Hindlimb muscle (tissue), 1 donor: ENCODE measurements at regions not wholly inside any gene's neighbourhood (a gene's known extent, or its start where the extent isn't known, plus 50 kb on each side); places are given as distances from the start of the nearest gene placed in this dataset.
"Not testable (repeated sequence)": the region's sequence is repeated elsewhere in the genome, so short reads cannot be mapped to it uniquely, and the experiment has no call there.

Experiments used
- DNase-seq: peaks from one replicate; pipeline ENCODE4 v3.0.0-alpha.2; 2013

DNA sequence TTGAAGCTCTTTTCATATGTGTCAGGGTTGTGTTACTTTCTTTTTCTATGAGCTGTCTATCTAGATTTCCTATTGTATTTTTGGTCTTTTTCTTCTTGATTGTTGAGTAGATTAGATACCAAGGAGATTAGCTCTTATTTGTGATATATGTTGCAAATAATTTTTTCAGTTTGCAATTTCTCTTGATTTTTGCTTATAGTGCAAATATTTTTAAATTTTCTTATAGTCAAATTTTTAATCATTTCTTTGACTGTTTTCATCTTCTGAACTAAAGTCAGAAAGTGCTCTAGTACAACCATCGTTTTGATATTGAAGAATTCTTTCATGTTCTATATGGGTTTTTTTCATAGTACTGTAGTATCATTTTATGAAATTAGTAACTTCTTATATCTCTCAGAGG is 193.7 kb downstream of the OSTF1 start:
- no peak for DNase-seq

DNA sequence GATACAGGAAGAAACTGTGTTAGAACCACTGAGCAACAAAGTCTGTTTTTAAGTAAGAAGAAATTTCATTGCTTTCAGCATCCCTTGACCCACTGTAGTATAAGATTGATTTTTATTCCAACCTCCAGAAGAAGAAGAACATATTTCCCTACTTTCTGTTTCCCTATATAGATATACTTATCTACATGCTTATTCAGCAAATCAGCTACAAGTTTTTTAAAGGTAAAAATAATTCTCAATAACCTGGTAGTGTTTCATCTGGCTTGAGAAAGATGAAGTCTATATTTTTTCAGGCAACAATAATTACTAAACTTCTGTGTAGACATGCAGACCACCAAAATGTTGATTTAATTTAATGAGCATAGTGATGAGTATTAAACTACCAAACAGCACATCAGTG is 201.0 kb downstream of the OSTF1 start:
- DNase-seq = no peak

DNA sequence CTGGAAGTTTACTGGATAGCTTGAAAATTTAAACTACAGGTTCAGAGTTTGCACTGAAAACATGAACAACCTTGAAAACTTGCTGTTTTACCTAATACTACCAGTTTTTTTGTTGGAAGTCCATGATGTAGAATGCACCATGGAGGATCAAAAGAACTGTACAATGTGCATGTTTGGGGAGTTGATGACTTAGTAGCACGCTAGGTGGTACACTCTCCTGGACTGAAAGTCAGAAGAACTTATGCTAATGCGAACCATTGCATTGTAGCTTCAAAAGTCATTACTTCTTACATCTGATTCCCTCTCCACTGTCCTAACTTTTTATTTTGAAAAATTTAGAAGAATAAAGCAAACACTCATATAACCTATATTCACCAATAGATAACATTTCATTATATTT is 211.0 kb downstream of the OSTF1 start:
- DNase-seq = no peak

- no peak for DNase-seq
Observed at GRCh38 chr9:75333624-75334023, 245.3 kb downstream of the OSTF1 start.

- DNase-seq = no peak
Observed at GRCh38 chr9:75358846-75359245, 270.5 kb downstream of the OSTF1 start.

- no peak for DNase-seq
Observed at GRCh38 chr9:75359638-75360037, 271.3 kb downstream of the OSTF1 start.

DNA sequence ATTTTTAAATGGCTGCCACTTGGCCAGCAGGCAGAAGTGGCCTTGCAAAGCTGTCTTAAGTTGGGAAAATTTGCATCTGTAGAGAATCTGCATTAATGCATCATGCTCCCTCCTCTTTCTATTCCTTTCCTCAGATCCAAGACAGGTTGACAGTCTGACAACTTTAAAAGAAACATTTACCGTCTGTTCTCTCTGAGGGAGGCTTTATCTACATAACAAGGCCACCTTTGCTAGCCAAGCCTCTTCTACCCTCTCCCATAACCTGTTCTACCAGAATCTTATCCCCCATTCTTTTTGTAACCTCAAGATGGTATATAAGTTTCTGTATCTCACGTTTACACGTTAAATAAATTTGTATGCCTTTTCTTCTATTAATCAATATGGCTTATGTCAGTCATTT is 271.9 kb downstream of the OSTF1 start:
- no peak for DNase-seq

DNA sequence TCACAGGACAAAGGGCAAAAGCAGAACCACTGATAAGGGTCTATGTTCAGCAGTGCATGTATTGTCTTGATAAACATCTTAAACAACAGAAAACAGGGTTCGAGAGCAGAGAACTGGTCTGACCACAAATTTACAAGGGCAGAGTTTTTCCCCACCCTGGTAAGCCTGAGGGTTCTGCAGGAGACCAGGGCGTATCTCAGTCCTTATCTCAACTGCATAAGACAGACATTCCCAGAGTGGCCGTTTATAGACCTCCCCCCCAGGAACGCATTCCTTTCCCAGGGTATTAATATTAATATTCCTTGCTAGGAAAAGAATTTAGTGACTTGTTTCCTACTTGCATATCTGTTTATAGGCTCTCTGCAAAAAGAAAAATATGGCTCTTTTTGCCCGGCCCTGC is 274.1 kb downstream of the OSTF1 start:
- DNase-seq = not testable (repeated sequence)

DNA sequence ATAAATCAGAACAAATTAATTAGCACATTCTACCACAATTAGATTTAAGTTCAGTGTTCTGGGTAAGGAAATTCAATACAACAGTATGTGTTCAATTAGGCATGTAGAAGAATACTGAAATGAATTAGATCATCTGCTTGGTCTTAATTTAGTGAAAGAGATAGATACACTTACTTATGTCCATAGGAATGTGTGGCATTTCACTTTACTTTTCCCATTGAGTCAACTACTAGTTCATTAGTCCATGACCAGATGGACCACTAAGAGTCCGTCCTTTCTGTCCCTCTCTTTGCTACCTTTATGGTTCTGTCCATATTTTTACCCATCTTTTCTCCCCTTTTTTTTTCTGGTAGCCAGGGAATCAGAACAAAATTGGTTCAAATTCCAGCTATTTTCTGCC is 276.9 kb downstream of the OSTF1 start:
- no peak for DNase-seq

DNA sequence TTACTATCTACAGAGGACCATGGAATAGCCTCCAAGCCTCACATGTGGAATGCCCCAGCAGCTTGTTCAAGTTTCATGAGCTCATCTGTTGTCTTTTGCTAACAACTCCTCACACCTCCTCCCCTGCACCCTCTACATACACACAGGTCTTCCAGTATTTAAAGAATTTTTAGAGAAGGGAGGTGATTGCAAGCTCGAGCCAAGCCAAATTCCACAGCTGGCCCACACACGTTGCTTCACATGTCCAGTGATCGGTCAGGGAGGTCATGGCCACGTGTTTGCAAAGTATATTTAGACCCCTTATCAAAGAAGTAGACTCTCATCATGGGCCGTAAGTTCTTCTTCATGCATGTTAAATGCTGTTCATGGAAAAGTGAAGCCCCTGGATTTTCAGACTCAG is 281.7 kb downstream of the OSTF1 start:
- no peak for DNase-seq

GRCh38 chr9:75372499-75373268 is 284.4 kb downstream of the OSTF1 start:
- no peak for DNase-seq

GRCh38 chr9:75376680-75377254 is 288.5 kb downstream of the OSTF1 start:
- DNase-seq = no peak

DNA sequence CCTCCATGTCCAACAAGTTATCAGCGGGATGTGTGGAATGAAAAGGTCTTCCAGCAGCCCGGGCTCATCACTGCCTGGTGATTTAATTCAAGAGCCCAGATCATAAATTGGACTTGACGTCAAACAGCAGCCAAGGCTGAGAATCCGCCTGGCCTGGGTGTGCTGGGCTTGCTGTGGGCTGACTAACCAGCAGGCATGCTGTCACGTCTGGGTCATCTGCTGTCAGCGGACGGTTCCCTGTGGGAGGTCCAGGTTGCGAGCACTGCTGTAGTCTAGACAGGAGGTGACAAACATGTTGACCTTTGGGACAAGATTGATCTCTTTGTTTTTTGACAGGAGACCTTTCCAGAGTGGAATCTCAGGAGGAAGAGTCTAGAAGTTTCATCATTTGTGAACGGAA is 289.7 kb downstream of the OSTF1 start:
- no peak for DNase-seq

DNA sequence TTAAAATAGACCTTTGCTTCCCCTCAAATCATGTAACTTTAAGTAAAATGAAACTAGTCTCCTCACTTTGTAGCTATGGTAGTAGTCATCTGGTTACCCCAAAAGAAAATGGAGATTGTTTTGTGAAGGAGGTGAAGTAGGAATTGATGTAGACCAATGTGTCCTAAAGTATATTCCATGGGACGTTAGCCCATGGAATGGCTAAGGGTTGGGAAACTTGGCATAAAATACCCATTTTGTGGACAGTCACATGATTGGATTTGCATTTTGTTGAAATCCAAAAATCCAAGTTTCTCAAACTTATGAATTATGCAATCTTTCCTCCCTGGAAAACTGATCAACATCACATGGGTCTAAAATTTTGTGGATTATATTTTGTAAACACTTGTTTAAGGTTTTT is 290.6 kb downstream of the OSTF1 start:
- DNase-seq = no peak

DNA sequence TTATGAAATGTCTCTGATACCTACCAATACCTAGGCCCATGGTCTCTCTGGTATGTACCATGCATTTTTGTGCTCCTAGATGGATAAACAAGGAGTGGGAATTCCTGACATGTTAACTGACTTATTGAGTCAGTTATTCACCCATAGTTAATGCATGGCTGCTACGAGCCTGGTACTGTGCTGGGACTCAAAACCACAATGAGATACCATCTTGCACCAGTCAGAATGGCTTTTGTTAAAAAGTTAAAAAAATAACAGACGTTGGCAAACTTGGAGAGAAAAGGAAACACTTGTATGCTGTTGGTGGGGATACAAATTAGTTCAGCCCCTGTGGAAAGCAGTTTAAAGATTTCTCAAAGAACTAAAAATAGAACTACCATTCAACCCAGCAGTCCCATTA is 293.8 kb downstream of the OSTF1 start:
- DNase-seq = no peak

DNA sequence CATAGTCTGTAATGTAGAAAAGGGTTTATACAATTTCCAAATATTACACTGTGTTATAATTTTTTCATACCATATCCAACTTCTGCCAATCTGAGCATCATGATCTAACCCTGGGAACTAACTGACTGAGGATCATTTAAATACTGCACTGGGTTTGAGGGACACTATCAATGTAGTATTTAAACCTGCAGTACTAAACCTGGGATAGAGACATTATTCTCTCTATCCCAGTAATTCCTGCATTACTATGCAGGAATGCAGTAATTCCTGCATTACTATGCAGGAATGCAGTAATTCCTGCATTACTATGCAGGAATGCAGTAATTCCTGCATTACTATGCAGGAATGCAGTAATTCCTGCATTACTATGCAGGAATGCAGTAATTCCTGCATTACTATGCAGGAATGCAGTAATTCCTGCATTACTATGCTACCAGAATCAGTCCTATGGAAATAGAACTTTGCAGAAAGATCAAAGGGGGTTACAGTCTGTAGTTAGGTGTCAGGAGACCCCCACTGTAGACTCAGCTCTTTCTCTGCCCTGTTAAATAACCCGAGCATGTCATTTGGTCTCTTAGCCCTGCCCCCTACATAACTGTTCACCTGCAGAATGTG is 295.2 kb downstream of the OSTF1 start:
- not testable (repeated sequence) for DNase-seq

DNA sequence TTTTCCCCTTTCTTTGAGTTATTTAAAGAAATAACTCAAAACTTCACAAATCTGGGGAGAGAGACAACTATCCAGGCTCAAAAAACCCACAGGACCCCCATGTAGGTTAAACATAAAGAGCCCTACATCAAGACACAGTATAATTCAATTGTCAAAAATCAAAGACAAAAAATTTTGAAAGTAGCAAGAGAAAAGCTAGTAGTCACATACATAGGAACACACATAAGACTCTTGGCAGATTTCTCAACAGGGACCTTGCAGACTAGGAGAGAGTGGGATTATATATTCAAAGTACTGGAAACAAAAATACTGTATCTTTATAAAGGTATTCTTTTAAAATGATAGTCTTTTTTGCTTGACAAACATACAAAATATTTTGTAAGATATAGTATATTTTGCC is 296.9 kb downstream of the OSTF1 start:
- DNase-seq = no peak

DNA sequence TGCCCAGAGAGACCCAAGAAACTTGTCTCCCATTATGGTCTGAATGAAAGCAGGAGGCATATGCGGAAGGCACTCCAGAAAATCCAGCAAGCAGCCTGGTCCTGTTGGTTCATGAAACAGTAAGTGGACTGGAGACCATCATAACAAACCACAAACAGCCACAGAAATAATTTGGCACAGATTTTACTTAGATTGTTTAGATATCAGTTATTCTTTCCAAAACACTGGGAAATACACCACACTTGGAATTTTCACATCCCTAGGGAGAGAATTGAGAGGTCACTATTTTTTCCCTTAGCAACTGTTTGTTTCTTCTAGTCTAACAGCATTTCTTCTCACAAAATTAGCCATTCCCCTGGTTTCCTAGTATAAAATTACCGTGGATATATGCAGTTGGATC is 300.8 kb downstream of the OSTF1 start:
- DNase-seq = no peak

DNA sequence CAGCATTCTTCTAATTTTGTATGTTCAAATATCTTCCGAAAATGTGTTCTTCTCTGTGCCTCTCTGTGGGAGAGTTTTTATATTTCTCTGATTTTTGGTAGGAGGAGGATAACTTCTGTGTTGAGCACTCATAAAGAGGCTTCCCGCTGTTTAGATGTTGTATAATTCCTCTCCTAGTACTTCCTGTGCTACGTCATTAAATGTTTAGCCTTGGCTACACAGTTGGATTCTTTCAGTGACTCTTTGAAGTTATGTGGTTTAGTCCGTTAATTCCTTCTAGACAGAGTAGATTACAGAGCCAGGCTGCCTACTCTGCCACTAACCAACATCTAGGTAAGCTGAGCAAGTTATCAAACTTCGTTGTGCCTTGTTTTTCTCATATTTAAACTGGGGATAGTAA is 302.6 kb downstream of the OSTF1 start:
- DNase-seq = no peak

DNA sequence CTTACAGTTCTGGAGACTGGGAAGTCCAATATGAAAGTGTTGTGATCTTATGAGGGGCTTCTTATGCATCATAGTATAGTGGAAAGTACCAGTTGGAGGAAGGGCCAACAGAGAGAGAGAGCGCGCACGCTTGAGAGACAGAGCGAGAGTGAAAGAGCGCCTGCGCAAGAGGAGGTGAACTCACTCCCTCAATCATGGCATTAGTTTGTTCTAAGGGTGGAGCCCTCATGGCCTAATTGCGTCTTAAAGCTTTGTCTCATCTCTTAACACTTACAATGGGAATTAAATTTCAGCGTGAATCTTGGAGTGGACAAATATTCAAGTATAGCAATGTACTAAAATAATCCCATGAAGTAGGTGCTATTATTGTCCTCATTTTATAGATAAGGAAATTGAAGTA is 303.2 kb downstream of the OSTF1 start:
- DNase-seq = no peak

- DNase-seq = no peak
Observed at GRCh38 chr9:75395336-75395735, 307.0 kb downstream of the OSTF1 start.

- no peak for DNase-seq
Observed at GRCh38 chr9:75397836-75398235, 309.5 kb downstream of the OSTF1 start.

DNA sequence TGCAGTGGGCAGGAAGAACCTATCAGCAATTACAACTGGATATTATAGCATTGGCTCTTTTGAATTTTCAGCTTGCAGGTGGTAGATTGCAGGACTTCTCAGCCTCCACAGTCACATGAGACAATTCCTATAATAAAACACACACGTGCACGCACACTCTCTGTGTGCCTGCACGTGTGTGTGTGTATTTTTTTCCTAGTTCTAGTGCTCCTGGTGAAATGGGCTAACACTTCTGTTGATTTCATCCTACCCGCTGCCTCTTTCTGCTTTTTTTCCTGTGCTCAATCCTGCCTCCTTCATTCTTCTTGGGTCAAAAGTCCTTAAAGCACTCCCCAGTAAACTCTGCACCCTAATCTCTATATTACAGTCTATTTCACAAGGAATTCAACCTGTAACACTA is 320.1 kb downstream of the OSTF1 start:
- DNase-seq = no peak

GRCh38 chr9:75410405-75410804 is 322.1 kb downstream of the OSTF1 start:
- DNase-seq = no peak
